ENCODE measurements at regions not wholly inside any gene's neighbourhood (a gene's known extent, or its start where the extent isn't known, plus 50 kb on each side); places are given as distances from the start of the nearest gene placed in this dataset.

DNA sequence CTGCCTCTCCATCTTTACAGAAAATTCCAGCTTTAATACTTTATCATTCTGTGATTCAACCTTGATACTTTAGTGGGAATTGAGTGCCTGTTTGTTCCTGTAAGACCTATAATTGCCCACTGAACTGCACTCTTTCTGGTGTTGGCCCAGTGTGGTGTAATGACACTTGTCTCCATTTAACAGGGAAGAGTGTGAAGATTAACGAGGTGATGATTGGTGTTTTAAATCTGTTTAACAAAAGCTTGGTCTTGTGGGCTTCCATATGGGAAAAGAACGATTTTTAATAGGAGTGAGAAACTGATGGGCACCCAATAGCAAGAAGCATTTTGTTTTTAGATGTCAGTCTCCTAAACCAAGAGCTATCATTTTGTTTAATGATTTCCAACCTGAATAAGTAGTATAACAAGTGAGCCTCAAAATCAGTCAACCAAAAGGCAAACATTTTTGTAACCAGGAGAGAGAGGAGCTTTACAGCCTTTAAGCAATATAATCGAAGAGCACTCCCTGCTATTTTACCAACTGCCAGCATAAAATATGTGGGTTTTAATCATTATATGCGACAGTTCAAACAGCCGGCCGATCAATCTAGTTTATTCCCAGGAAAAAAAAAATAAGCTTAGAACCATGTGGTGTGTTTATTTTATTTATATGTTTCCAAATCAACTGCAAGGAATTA is 50.2 kb downstream of the SUPT20HL1 start:
- in situ Hi-C loops (cut with HindIII; ENCODE audit: low sequenced_read_pairs), result loop anchor here (5.0 kb wide), 1 partner anchor 97 kb away; no protein-coding TSS in a partner anchor

- in situ Hi-C loops (cut with HindIII; ENCODE audit: low sequenced_read_pairs), result loop anchor here (5.0 kb wide), 1 partner anchor 95 kb away; no protein-coding TSS in a partner anchor
Observed at GRCh38 chrX:24412637-24413363, 52.3 kb upstream of the PDK3 start.
